ENCODE measurements at regions not wholly inside any gene's neighbourhood (a gene's known extent, or its start where the extent isn't known, plus 50 kb on each side); places are given as distances from the start of the nearest gene placed in this dataset.

GRCh38 chr1:208347191-208347590 is 103.0 kb upstream of the PLXNA2 start:
- H3K36me3 ChIP-seq (replicated peaks in 1 of 2; ENCODE audit: control insufficient read depth in 1 of 2, insufficient read depth in 2 of 2, low read length in 2 of 2), result no peaks in the 10 kb centered on the region
- H4K20me1 ChIP-seq (ENCODE audit: insufficient read depth, low read length), result no peaks in the 10 kb centered on the region
- H3K79me2 ChIP-seq (ENCODE audit: insufficient read depth, low read length), result no peaks in the 10 kb centered on the region
- H3K4me1 ChIP-seq (ENCODE audit: control insufficient read depth in 1 of 2, insufficient read depth in 2 of 2, low read length in 2 of 2), result no peaks in the 10 kb centered on the region
- H3K27ac ChIP-seq (ENCODE audit: low read depth in 1 of 2, low read length in 2 of 2), result no peak overlapping the region
- H2AFZ ChIP-seq (ENCODE audit: insufficient read depth, low read depth, low read length, poor library complexity, severe bottlenecking), result no peak overlapping the region
- no peaks in the 10 kb centered on the region for H3K9me3 ChIP-seq (replicated peaks in 1 of 2; ENCODE audit: control insufficient read depth in 1 of 2, insufficient read depth in 1 of 2, low read length in 2 of 2)
- TF ChIP-seq CTCF (IDR thresholded peaks at IDR 0.05), result no peak
- Mint-ChIP-seq H3K4me1 (no peaks in the 10 kb centered on the region), H3K27me3 (ENCODE audit: low read depth in 3 of 3) (peaks cover 2 to 5% (median 3%) of the 10 kb centered on the region in 3 donors), H3K27ac (no peak overlapping the region), H3K4me3 (no peak overlapping the region), H3K36me3 (no peaks in the 10 kb centered on the region), H3K9me3 (peaks cover 0 to 2% (median 0%) of the 10 kb centered on the region in 7 donors)
- no peak for DNase-seq
- WGBS (ENCODE audit: insufficient coverage), result 100% methylated on average over 1 of the region's 5 CpGs
- H3K4me3 ChIP-seq (replicated peaks in 1 of 3; ENCODE audit: low read depth in 2 of 3, low read length in 3 of 3), result no peak overlapping the region
- no peak overlapping the region for H3K4me2 ChIP-seq (replicated peaks; ENCODE audit: extremely low read depth, low read length, poor library complexity, severe bottlenecking)
- intact Hi-C loops (cut with micrococcal nuclease), result no loop called here
- no peaks in the 10 kb centered on the region for H3K27me3 ChIP-seq (ENCODE audit: control insufficient read depth in 2 of 2, insufficient read depth in 2 of 2, low read length in 2 of 2)
- H3K9ac ChIP-seq (ENCODE audit: insufficient read depth, low read length, poor library complexity, severe bottlenecking), result no peak overlapping the region

GRCh38 chr1:208349694-208350330 is 105.6 kb upstream of the PLXNA2 start:
- H3K9me3 Mint-ChIP-seq, result peaks cover 0 to 5% (median 2%) of the 10 kb centered on the region in 7 donors
- no peak for DNase-seq
- Histone ChIP-seq H3K4me1 (ENCODE audit: control insufficient read depth in 1 of 2, insufficient read depth in 2 of 2, low read length in 2 of 2) (no peaks in the 10 kb centered on the region), H2AFZ (ENCODE audit: insufficient read depth, low read depth, low read length, poor library complexity, severe bottlenecking) (no peak overlapping the region), H3K79me2 (ENCODE audit: insufficient read depth, low read length) (no peaks in the 10 kb centered on the region), H4K20me1 (ENCODE audit: insufficient read depth, low read length) (no peaks in the 10 kb centered on the region), H3K9me3 (replicated peaks in 1 of 2; ENCODE audit: control insufficient read depth in 1 of 2, insufficient read depth in 1 of 2, low read length in 2 of 2) (no peaks in the 10 kb centered on the region), H3K36me3 (replicated peaks in 1 of 2; ENCODE audit: control insufficient read depth in 1 of 2, insufficient read depth in 2 of 2, low read length in 2 of 2) (no peaks in the 10 kb centered on the region), H3K4me3 (replicated peaks in 1 of 3; ENCODE audit: low read depth in 2 of 3, low read length in 3 of 3) (no peak overlapping the region), H3K27me3 (ENCODE audit: control insufficient read depth in 2 of 2, insufficient read depth in 2 of 2, low read length in 2 of 2) (no peaks in the 10 kb centered on the region), H3K27ac (ENCODE audit: low read depth in 1 of 2, low read length in 2 of 2) (no peak overlapping the region), H3K9ac (ENCODE audit: insufficient read depth, low read length, poor library complexity, severe bottlenecking) (no peak overlapping the region), H3K4me2 (replicated peaks; ENCODE audit: extremely low read depth, low read length, poor library complexity, severe bottlenecking) (no peak overlapping the region)
- no peak for TF ChIP-seq CTCF (IDR thresholded peaks at IDR 0.05)
- intact Hi-C loops (cut with micrococcal nuclease), result no loop called here
- no peak overlapping the region for H3K4me3 Mint-ChIP-seq
- peak overlapping the region in 1 of 7 donors; percentile 22 for H3K27ac Mint-ChIP-seq
- 92% methylated on average over 10 of the region's 13 CpGs for WGBS (ENCODE audit: insufficient coverage)
- no peaks in the 10 kb centered on the region for H3K36me3 Mint-ChIP-seq
- peaks cover 2 to 6% (median 2%) of the 10 kb centered on the region in 3 donors for H3K27me3 Mint-ChIP-seq (ENCODE audit: low read depth in 3 of 3)
- H3K4me1 Mint-ChIP-seq, result no peaks in the 10 kb centered on the region
